ENCODE measurements at regions not wholly inside any gene's neighbourhood (a gene's known extent, or its start where the extent isn't known, plus 50 kb on each side); places are given as distances from the start of the nearest gene placed in this dataset.

GRCh38 chr12:115095073-115095748, 411.2 kb upstream of the TBX3 start:
- DNase-seq = no peak

GRCh38 chr12:115094163-115094816, 410.3 kb upstream of the TBX3 start:
- no peak for DNase-seq

- DNase-seq = no peak
Observed at GRCh38 chr12:115093261-115093660, 409.3 kb upstream of the TBX3 start.

GRCh38 chr12:115090783-115091182, 406.8 kb upstream of the TBX3 start:
- DNase-seq = no peak

- no peak for DNase-seq
Observed at GRCh38 chr12:115088995-115089841, 405.2 kb upstream of the TBX3 start.

DNA sequence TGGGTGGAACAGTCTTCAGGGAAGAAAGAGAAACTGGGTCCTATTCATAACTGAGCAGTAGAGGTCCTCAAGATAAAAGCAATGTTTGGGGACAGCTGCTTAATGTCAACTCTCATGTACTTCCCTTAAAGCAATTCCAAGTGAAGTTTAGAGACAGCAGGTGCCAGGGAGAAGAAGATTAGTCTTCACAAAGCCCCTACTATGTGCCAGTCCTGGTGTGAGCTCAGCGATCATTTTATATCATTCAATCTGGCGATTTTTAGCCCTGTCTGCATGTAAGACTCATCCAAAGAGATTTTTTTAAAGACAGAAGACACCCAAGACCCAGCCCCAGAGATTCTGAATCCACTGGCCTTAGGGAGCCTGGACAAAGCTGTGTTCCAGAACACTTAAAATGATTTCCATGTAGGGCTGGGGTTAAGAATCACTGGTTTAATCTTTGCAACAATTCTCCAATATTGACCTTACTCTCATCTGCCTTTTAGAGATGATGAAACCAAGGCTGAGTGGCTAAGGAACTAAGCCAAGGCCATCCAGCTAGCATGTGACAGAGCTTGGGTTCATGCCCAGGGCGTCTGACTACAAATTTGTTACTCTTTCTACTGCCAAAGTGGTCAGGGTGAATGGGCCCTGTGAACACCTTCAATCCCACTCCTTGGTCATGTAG, 404.5 kb upstream of the TBX3 start:
- DNase-seq = no peak

- DNase-seq = no peak
Observed at GRCh38 chr12:115085594-115085993, 401.6 kb upstream of the TBX3 start.

- DNase-seq = no peak
Observed at GRCh38 chr12:115079760-115080159, 395.8 kb upstream of the TBX3 start.

- DNase-seq = no peak
Observed at GRCh38 chr12:115078990-115079389, 395.0 kb upstream of the TBX3 start.

DNA sequence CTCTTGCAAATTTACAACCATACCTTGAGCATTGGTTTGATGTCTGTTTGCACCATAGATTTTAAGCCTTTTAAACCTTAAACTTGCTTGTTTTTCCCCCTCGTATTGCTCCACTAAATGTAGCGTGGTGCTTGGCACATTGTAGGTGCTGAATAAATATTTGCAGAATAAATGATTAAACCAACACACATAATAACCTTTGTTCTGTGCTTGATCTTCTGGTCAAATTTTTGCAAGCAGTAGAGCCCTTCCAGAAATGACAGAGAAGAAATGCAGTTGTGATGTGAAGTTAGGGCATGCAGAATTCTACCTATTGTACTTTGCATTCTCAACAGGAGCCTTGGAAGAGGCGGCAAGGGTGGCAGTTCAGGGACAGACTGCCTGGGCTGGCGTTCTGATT, 394.4 kb upstream of the TBX3 start:
- no peak for DNase-seq

DNA sequence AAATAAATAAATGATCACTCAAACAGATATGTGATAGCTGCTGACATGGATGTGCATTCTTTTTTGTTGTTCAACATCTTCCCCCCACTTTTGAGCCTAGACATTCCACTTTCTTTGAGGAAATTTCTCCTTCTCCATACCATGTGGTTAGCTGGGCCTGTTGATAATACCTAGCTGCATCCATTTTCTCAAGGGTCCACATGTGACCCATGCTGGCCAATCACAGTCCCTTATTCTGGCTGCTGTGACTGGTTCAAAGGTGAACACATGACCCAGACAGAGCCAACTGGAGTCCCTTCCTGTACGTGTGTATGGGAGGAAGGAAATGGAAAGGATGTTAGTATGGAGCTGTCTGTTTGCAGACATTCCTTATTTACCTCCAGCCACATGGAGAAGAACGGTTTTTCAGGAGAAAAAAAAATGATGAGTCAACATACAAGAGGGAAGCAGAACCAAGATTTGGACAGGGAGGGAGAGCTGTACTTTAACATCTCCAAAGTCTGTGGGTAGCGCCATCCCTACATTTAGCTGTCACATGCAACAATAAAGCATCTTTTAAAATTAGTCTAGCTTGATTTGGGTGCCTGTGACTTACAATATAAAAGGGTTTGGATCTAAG, 391.7 kb upstream of the TBX3 start:
- no peak for DNase-seq

GRCh38 chr12:115074617-115075016, 390.6 kb upstream of the TBX3 start:
- no peak for DNase-seq

DNA sequence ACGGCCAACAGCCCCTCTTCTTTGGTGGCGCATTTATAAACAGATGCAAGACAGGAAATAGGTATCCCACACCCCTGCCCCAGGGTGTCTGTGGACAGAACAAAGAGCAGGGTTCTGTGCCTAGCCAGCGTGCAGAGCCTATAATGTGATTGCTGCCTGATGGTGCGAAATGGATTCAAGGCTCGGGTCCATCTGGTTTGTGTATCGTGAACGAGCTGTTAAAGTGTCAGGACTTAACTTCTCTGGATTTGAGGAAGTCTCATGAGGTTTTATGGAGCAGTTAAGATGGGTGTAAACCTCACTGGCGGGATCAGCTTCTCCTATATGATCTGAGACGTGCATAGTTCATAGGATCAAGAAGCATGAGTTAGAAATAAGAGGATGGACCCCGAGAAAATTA, 388.7 kb upstream of the TBX3 start:
- no peak for DNase-seq

DNA sequence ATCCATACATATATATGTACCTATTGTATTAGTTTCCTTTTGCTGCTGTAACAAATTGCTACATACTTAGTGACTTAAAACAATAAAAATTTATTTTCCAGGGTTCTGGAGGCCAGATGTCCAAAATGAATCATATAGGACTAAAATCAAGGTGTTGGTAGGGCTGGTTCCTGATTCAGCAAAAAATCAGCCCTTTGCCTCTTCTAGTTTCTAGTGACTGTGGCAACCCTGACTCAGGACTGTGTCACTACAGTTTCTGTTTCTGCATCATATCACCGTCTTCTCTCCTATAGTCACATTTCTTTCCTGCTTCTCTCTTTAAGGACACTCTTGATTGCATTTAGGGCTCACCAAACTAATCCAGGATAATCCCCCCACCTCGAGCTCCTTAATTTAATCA, 386.3 kb upstream of the TBX3 start:
- no peak for DNase-seq

DNA sequence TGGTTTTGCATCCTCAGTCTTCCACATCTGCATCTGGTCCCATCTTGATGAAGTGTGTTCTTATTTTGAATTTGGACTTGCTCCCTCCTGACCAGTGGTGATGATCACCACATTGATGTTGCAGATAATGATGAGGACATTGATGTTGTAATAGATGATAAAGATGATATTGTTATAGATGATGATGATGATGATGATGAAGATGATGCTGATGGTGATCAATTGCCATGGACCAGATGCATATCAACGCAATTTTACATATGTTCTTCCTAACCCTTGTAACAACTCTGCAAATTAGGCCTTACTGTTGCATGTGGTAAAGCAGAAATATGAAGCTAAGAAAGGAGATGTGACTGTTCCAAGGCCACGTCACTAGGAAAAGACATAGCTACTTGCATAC, 380.3 kb upstream of the TBX3 start:
- no peak for DNase-seq

GRCh38 chr12:115062741-115063140, 378.8 kb upstream of the TBX3 start:
- no peak for DNase-seq

GRCh38 chr12:115060477-115061168, 376.6 kb upstream of the TBX3 start:
- DNase-seq = no peak

DNA sequence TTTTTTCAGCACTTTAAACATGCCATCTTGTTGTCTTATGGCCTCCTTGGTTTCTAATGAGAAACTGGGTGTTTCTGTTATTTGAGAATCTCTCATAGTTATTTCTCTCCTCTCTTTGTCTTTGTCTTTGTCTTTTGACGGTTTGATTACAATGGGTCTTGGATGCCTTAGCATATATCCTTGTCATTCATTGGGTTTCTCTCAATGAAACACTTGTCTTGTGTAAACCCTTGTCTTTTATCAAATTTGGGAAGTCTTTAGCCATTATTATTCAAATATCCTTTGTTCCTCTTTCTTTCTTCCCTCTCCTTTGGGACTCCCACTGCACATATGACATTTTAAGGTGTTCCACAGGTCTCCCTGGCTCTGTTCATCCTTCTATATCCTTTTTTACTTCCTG, 373.5 kb upstream of the TBX3 start:
- DNase-seq = no peak

DNA sequence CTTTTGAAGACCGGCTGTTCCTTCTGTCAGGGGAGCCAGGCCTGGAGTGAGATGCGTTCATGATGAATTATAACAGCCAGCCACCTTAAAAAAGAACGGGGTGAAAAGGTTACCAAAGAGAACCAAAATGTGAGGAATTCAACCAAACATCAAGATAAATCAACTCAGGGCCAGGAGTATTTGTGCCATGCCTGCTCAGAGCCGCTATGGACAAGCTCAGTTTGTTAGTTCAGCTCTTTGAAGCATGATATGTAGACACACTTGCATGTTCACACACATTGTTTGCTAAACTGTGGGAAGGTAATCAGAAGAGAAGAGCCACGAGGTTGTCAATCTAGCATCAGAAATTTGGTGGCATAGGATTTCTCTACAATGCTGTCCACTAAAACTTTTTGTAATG, 367.4 kb upstream of the TBX3 start:
- no peak for DNase-seq

DNA sequence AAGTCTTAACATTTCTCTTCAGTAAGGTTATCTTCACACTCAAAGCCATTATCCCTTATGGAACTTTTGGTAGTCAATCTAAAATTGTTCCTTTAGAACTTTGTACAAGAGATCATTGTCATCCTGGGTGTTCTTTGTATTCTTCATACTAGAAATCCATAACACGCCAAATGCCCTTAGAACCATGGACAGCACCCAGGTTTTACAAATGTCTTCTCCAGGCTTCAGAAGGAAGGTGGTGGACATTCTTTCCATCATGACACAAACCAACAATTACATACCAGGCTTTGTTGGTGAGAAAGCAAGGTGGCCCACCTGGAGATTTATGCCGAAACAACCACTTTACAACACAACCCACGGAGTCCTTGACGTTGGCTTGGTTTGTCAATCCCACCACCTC, 365.6 kb upstream of the TBX3 start:
- no peak for DNase-seq

- DNase-seq = no peak
Observed at GRCh38 chr12:115046805-115047204, 362.8 kb upstream of the TBX3 start.

GRCh38 chr12:115044073-115044472, 360.1 kb upstream of the TBX3 start:
- DNase-seq = no peak
